SH-SY5Y (cell line): ENCODE measurements at regions not wholly inside any gene's neighbourhood (a gene's known extent, or its start where the extent isn't known, plus 50 kb on each side); places are given as distances from the start of the nearest gene placed in this dataset.

Source experiments
- GATA2 ChIP-seq: IDR thresholded peaks from 2 replicates; pipeline ENCODE4 v1.6.1; 2011; ENCODE audit warnings: mild to moderate bottlenecking, low read depth, low read length
- GATA3 ChIP-seq: IDR thresholded peaks from 2 replicates; pipeline ENCODE4 v1.6.1; 2011; ENCODE audit warnings: low read depth, mild to moderate bottlenecking, low read length, moderate library complexity

DNA sequence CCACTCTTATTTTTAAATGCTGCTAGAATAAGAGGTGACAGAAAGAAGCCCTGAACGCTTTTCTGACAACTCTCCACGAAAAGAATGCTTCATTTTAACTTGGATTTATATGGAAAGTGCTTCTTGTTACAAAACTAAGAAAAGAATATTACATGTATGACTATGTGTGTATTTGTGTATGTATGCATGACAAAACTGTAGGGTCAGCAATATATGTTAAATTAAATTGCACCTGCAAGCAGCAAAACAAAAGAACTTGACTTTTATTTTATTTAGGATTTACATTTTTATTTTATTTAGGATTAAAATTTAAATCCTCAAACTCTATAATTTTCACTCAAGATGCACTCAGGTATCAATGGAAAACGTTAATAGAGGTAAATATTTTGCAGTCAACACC, 187.1 kb downstream of the NR4A2 start:
- TF ChIP-seq GATA2 = no peak
- TF ChIP-seq GATA3 = no peak
